B cell (primary cell): ENCODE measurements at regions not wholly inside any gene's neighbourhood (a gene's known extent, or its start where the extent isn't known, plus 50 kb on each side); places are given as distances from the start of the nearest gene placed in this dataset.

Experiments
- ATAC-seq: fragments of 200-7000 bp; cut with Tn5 transposase; one replicate; pipeline ENCODE4 v1.10.0; 2021; ENCODE audit warnings: low read depth, mild to moderate bottlenecking, moderate number of reproducible peaks, moderate library complexity
- CTCF ChIA-PET: fragments of 350-600 bp; sonication (Branson Sonifier 250); formaldehyde crosslinking; loops from one replicate; lab custom pipeline; 2021; ENCODE audit warnings: antibody characterized with exemption, inconsistent platforms; lab: Charles Lee
- POLR2A ChIA-PET: fragments of 350-600 bp; sonication (Branson Sonifier 250); formaldehyde crosslinking; loops from one replicate; lab custom pipeline; 2021; ENCODE audit warnings: antibody characterized with exemption; lab: Charles Lee
- DNase-seq: peaks from one replicate; pipeline ENCODE4 v3.0.0; 2013
- H2AFZ ChIP-seq: 2 replicates; pipeline ENCODE4 v1.6.1; 2012; ENCODE audit warnings: mild to moderate bottlenecking, low read depth, low read length; ENCODE audit not compliant: insufficient read depth, poor library complexity, severe bottlenecking
- H3K27ac ChIP-seq, 2 donors: 1 replicate in 1 of 2; 2 replicates in 1 of 2; pipeline ENCODE4 v1.5.1; 2012 to 2013; ENCODE audit warnings: low read length in 2 of 2, mild to moderate bottlenecking in 2 of 2, moderate library complexity in 1 of 2
- H3K27me3 ChIP-seq, 4 experiments: fragments of 200-600 bp in 1 of 4; sonication (generic) in 1 of 4; replicated peaks in 1 of 4; 1 replicate in 2 of 4; 2 replicates in 2 of 4; pipeline versions ENCODE4 v1.6.1 to v1.7.0; 2013 to 2016; ENCODE audit warnings: low read length in 3 of 4, mild to moderate bottlenecking in 2 of 4, mixed read lengths in 1 of 4, moderate library complexity in 1 of 4; ENCODE audit not compliant: insufficient read depth in 4 of 4, control insufficient read depth in 3 of 4; ENCODE audit errors: control extremely low read depth in 1 of 4
- H3K36me3 ChIP-seq, 2 experiments: replicated peaks in 1 of 2; 1 replicate in 1 of 2; 2 replicates in 1 of 2; pipeline versions ENCODE4 v1.6.1 to v1.7.1; 2013; ENCODE audit warnings: low read length in 1 of 2; ENCODE audit not compliant: insufficient read depth in 2 of 2, control insufficient read depth in 1 of 2; ENCODE audit errors: control extremely low read depth in 1 of 2, extremely low read depth in 1 of 2
- H3K4me1 ChIP-seq, 2 donors: fragments of 200-600 bp in 1 of 2; sonication (generic) in 1 of 2; 1 replicate in 1 of 2; 2 replicates in 1 of 2; pipeline versions ENCODE4 v1.5.1 to v1.6.1; 2013 to 2017; ENCODE audit warnings: low read length in 2 of 2; ENCODE audit not compliant: control insufficient read depth in 2 of 2, insufficient read depth in 2 of 2
- H3K4me2 ChIP-seq: replicated peaks from 2 replicates; pipeline ENCODE3; 2012; ENCODE audit warnings: mild to moderate bottlenecking, low read depth, low read length; ENCODE audit not compliant: poor library complexity, severe bottlenecking
- H3K4me3 ChIP-seq, 5 experiments: fragments of 200-600 bp in 1 of 5; sonication (generic) in 1 of 5; 1 replicate in 3 of 5; 2 replicates in 2 of 5; pipeline versions ENCODE4 v1.5.1 to v1.7.0; 2011 to 2016; ENCODE audit warnings: low read length in 4 of 5, mild to moderate bottlenecking in 4 of 5, low read depth in 2 of 5, control low read depth in 1 of 5, moderate library complexity in 1 of 5; ENCODE audit not compliant: insufficient read depth in 1 of 5; ENCODE audit errors: control extremely low read depth in 1 of 5, extremely low read depth in 1 of 5
- H3K79me2 ChIP-seq: fragments of 200-600 bp; sonication (generic); one replicate; pipeline ENCODE4 v1.6.0; 2016; ENCODE audit warnings: low read length; ENCODE audit not compliant: control insufficient read depth, insufficient read depth
- H3K9ac ChIP-seq: fragments of 200-600 bp; sonication (generic); 2 replicates; pipeline ENCODE4 v1.6.1; 2017; ENCODE audit warnings: mild to moderate bottlenecking, low read length, moderate library complexity
- H3K9me3 ChIP-seq, 3 donors: one replicate each; pipeline versions ENCODE4 v1.6.1 to v1.7.1; 2013; ENCODE audit warnings: low read length in 2 of 3; ENCODE audit not compliant: control insufficient read depth in 2 of 3, insufficient read depth in 1 of 3; ENCODE audit errors: control extremely low read depth in 1 of 3
- H4K20me1 ChIP-seq: 2 replicates; pipeline ENCODE4 v1.6.0; 2012; ENCODE audit warnings: mild to moderate bottlenecking, low read length; ENCODE audit not compliant: insufficient read depth, control insufficient read depth, poor library complexity, severe bottlenecking
- H3K27ac Mint-ChIP-seq: one replicate; pipeline ENCODE4 v1.8.0; 2021; ENCODE audit warnings: mixed read lengths
- H3K27me3 Mint-ChIP-seq: one replicate; pipeline ENCODE4 v1.8.0; 2021; ENCODE audit warnings: mixed read lengths
- H3K4me1 Mint-ChIP-seq: one replicate; pipeline ENCODE4 v1.8.0; 2021; ENCODE audit warnings: mixed read lengths
- H3K4me3 Mint-ChIP-seq: one replicate; pipeline ENCODE4 v1.8.0; 2021; ENCODE audit warnings: mixed read lengths
- H3K9me3 Mint-ChIP-seq: one replicate; pipeline ENCODE4 v1.8.0; 2022; ENCODE audit warnings: mixed read lengths; ENCODE audit not compliant: insufficient read depth
- EZH2 ChIP-seq: IDR thresholded peaks from 2 replicates; pipeline ENCODE4 v1.6.1; 2012; ENCODE audit warnings: borderline replicate concordance, low read depth, mild to moderate bottlenecking, moderate library complexity, low read length; ENCODE audit not compliant: insufficient read depth, poor library complexity, severe bottlenecking
- WGBS: methylation state at CpG from one replicate; pipeline ENCODE4 v1.1.5; 2013; ENCODE audit warnings: missing lambda C conversion rate; ENCODE audit not compliant: insufficient coverage; 5-methylcytosine and 5-hydroxymethylcytosine counted together
- intact Hi-C: fragments of 100-400 bp; cut with micrococcal nuclease; formaldehyde crosslinking; loops from one replicate; pipeline ENCODE4 v1.10.0; 2022
- TF ChIP-seq, protein P1 (sequence below): fragments of 200-600 bp; IDR thresholded peaks from one replicate; pipeline ENCODE4 v1.8.0; 2022; ENCODE audit warnings: antibody characterized with exemption, mild to moderate bottlenecking

DNA sequence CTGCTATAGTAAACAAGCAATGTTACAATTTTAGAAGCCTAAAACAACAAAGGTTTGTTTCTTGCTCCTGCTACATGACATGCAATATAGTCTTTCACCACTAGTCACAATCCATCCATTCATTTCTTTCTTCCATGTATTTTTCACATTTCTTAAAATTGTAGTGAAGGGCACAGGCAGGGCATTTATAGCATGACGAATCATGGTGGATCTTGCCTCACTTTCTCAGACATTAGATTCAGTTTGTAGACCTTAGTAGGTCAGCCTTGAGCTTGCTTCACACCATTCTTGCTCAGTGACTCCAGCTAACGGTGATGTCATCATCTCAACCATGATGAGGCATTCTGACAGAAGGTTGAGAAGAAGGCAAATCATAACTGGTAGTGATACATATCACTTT is 546.8 kb downstream of the TBL1XR1 start:
- Histone ChIP-seq H3K79me2 (no peaks in the 10 kb centered on the region), H4K20me1 (no peaks in the 10 kb centered on the region), H3K9me3 (no peaks in the 10 kb centered on the region), H2AFZ (no peak overlapping the region), H3K4me3 (no peak overlapping the region), H3K27me3 (no peaks in the 10 kb centered on the region), H3K27ac (no peak overlapping the region), H3K36me3 (no peaks in the 10 kb centered on the region), H3K4me2 (no peak overlapping the region), H3K4me1 (no peaks in the 10 kb centered on the region), H3K9ac (no peak overlapping the region)
- DNase-seq (no peak), ATAC-seq (no peak)
- WGBS = 0% methylated on average over 1 of the region's 2 CpGs
- Mint-ChIP-seq H3K9me3 (no peaks in the 10 kb centered on the region), H3K27me3 (no peaks in the 10 kb centered on the region), H3K4me1 (no peaks in the 10 kb centered on the region), H3K4me3 (no peak overlapping the region), H3K27ac (no peak overlapping the region)
- intact Hi-C loops = no loop called here
- CTCF ChIA-PET = no interaction called here
- TF ChIP-seq, protein P1, sequence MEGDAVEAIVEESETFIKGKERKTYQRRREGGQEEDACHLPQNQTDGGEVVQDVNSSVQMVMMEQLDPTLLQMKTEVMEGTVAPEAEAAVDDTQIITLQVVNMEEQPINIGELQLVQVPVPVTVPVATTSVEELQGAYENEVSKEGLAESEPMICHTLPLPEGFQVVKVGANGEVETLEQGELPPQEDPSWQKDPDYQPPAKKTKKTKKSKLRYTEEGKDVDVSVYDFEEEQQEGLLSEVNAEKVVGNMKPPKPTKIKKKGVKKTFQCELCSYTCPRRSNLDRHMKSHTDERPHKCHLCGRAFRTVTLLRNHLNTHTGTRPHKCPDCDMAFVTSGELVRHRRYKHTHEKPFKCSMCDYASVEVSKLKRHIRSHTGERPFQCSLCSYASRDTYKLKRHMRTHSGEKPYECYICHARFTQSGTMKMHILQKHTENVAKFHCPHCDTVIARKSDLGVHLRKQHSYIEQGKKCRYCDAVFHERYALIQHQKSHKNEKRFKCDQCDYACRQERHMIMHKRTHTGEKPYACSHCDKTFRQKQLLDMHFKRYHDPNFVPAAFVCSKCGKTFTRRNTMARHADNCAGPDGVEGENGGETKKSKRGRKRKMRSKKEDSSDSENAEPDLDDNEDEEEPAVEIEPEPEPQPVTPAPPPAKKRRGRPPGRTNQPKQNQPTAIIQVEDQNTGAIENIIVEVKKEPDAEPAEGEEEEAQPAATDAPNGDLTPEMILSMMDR = no peak
- no peak for TF ChIP-seq EZH2
- POLR2A ChIA-PET = no interaction called here

DNA sequence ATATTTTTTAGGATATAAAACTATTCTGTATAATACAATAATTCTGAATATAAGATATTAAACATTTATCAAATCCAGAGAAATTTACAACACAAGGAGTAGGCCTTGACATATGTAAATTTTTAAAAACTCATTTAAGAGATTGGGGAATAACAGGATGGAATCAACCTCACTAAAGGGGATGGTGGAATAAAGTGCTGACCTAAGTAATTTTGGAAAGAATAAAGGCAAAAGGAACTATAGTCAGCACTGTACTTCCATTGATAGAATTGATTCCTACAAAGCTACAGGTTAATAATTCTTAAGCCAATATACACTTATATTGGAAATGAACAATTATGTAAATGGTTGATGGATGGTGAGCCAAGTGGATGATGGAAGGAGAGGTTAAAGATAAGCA is 549.3 kb downstream of the TBL1XR1 start:
- ATAC-seq = no peak
- intact Hi-C loops = no loop called here
- ChIA-PET POLR2A (no interaction called here), CTCF (no interaction called here)
- H3K9ac ChIP-seq = no peak overlapping the region
- H2AFZ ChIP-seq = no peak overlapping the region
- H3K4me1 Mint-ChIP-seq = no peaks in the 10 kb centered on the region
- H3K27ac Mint-ChIP-seq = no peak overlapping the region
- H3K36me3 ChIP-seq = no peaks in the 10 kb centered on the region
- no peaks in the 10 kb centered on the region for H3K9me3 Mint-ChIP-seq
- H3K27me3 ChIP-seq = no peaks in the 10 kb centered on the region
- no peaks in the 10 kb centered on the region for H4K20me1 ChIP-seq
- H3K4me1 ChIP-seq = no peaks in the 10 kb centered on the region
- TF ChIP-seq, protein P1 = no peak
- no peak for TF ChIP-seq EZH2
- H3K4me2 ChIP-seq = no peak overlapping the region
- H3K27ac ChIP-seq = no peak overlapping the region
- H3K4me3 Mint-ChIP-seq = no peak overlapping the region
- H3K79me2 ChIP-seq = no peaks in the 10 kb centered on the region
- H3K27me3 Mint-ChIP-seq = no peaks in the 10 kb centered on the region
- no peak for DNase-seq
- H3K9me3 ChIP-seq = no peaks in the 10 kb centered on the region
- H3K4me3 ChIP-seq = no peak overlapping the region
